Rectal smooth muscle tissue (tissue), 1 donor: ENCODE measurements at regions not wholly inside any gene's neighbourhood (a gene's known extent, or its start where the extent isn't known, plus 50 kb on each side); places are given as distances from the start of the nearest gene placed in this dataset.

Experiments
- H3K27ac ChIP-seq: one replicate; pipeline ENCODE4 v1.7.0; 2013; ENCODE audit warnings: low read depth, low read length, inconsistent platforms
- H3K27me3 ChIP-seq: one replicate; pipeline ENCODE4 v1.7.0; 2013; ENCODE audit warnings: low read length; ENCODE audit not compliant: control insufficient read depth, insufficient read depth
- H3K36me3 ChIP-seq: one replicate; pipeline ENCODE4 v1.7.0; 2013; ENCODE audit warnings: low read length; ENCODE audit not compliant: control insufficient read depth, insufficient read depth
- H3K4me1 ChIP-seq: one replicate; pipeline ENCODE4 v1.7.0; 2013; ENCODE audit warnings: low read length; ENCODE audit not compliant: control insufficient read depth, insufficient read depth
- H3K4me3 ChIP-seq: one replicate; pipeline ENCODE4 v1.7.0; 2013; ENCODE audit warnings: low read length
- H3K9ac ChIP-seq: one replicate; pipeline ENCODE4 v1.7.0; 2013; ENCODE audit warnings: low read length

- Histone ChIP-seq H3K4me1 (no peaks in the 10 kb centered on the region), H3K27me3 (no peaks in the 10 kb centered on the region), H3K27ac (no peak overlapping the region), H3K9ac (no peak overlapping the region), H3K36me3 (no peaks in the 10 kb centered on the region), H3K4me3 (no peak overlapping the region)
These were observed 129.7 kb downstream of the SAMD9 start for GRCh38 chr7:92988051-92988450.

DNA sequence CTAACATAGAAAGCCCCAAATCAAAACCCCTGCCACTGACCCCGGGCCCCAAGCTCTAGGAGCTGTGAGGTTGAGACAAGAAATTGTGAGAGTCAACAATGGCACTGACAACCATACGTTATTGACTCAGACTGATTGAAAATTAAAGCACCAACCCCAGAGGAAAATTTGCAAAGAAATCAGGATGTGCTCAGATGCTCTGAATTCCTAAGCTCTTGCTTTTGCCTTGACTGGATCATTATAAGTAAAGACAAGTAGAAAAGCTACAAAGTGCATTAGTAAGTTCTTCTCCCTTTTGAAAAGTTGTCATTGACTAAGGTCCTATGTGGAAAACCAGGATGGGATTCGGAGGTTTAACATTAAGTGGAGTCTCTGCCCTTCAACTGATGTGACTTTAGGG is 130.2 kb downstream of the SAMD9 start:
- H3K4me3 ChIP-seq, result no peak overlapping the region
- H3K27ac ChIP-seq, result no peak overlapping the region
- no peaks in the 10 kb centered on the region for H3K4me1 ChIP-seq
- no peak overlapping the region for H3K9ac ChIP-seq
- no peaks in the 10 kb centered on the region for H3K27me3 ChIP-seq
- no peaks in the 10 kb centered on the region for H3K36me3 ChIP-seq

DNA sequence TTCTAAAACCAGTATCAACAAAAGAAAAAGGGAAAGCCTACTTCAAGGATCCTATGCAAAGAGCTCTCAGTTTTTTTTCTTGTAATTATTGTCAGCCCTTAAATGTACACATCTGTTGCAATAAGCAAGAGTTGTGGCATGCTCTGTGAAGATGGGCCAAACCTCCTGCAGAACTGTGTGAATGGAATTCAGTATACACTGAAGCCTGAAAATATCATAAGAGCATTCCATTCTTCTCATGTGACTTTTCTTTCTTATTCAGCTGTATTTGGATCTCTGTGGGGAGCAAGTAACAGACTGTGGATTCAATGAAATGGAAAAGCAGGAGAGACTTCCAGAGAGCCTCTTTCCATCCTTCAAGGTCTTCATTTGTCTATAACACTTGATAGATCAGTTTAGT is 130.7 kb downstream of the SAMD9 start:
- H3K36me3 ChIP-seq, result no peaks in the 10 kb centered on the region
- H3K27me3 ChIP-seq, result no peaks in the 10 kb centered on the region
- no peak overlapping the region for H3K4me3 ChIP-seq
- no peak overlapping the region for H3K27ac ChIP-seq
- no peaks in the 10 kb centered on the region for H3K4me1 ChIP-seq
- H3K9ac ChIP-seq, result no peak overlapping the region

- Histone ChIP-seq H3K27ac (no peak overlapping the region), H3K36me3 (no peaks in the 10 kb centered on the region), H3K27me3 (no peaks in the 10 kb centered on the region), H3K9ac (no peak overlapping the region), H3K4me1 (no peaks in the 10 kb centered on the region), H3K4me3 (no peak overlapping the region)
These were observed 134.9 kb downstream of the SAMD9 start for GRCh38 chr7:92982928-92983327.

DNA sequence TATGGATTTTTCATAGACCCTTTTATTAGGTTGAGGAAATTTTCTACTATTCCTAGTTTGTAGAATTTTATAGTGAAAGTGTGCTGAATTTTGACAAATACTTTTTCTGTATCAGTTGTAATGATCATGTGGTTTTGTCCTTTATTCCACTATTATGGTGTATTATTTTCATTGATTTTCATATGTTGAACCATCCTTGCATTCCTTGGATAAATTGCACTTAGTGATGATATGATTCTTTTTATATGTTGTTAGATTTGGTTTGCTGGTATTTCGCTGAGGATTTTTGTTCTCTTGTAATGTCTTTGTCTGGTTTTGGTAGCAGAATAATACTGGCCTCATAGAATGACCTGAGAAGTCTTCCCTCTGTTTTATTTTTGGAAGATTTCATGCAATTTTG is 140.6 kb upstream of the CDK6 start:
- H3K9ac ChIP-seq, result no peak overlapping the region
- no peaks in the 10 kb centered on the region for H3K36me3 ChIP-seq
- H3K4me1 ChIP-seq, result no peaks in the 10 kb centered on the region
- H3K27me3 ChIP-seq, result no peaks in the 10 kb centered on the region
- no peak overlapping the region for H3K27ac ChIP-seq
- H3K4me3 ChIP-seq, result no peak overlapping the region

- H3K27me3 ChIP-seq, result no peaks in the 10 kb centered on the region
- H3K4me1 ChIP-seq, result no peaks in the 10 kb centered on the region
- H3K36me3 ChIP-seq, result no peaks in the 10 kb centered on the region
- H3K27ac ChIP-seq, result no peak overlapping the region
- no peak overlapping the region for H3K9ac ChIP-seq
- no peak overlapping the region for H3K4me3 ChIP-seq
These were observed 137.6 kb upstream of the CDK6 start for GRCh38 chr7:92973974-92974373.

GRCh38 chr7:92973293-92973731 is 136.9 kb upstream of the CDK6 start:
- no peaks in the 10 kb centered on the region for H3K27me3 ChIP-seq
- H3K27ac ChIP-seq, result no peak overlapping the region
- H3K9ac ChIP-seq, result no peak overlapping the region
- H3K4me3 ChIP-seq, result no peak overlapping the region
- H3K4me1 ChIP-seq, result no peaks in the 10 kb centered on the region
- H3K36me3 ChIP-seq, result no peaks in the 10 kb centered on the region

DNA sequence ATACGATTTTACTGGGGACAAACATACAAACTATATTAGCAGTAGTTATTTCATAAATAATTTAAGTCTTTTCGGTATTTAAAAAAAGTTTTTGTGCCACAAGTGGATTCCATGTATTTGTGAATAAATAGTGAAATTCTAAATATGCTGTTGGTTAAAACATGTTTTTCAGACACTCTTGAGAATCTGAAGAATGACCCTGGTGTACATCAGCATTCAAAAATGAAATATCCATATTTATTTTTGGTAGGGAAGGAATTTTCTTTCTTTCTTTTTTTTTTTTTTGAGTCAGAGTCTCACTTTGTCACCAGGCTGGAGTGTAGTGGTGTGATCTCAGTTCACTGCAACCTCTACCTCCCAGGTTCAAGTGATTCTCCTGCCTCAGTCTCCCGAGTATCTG is 136.1 kb upstream of the CDK6 start:
- Histone ChIP-seq H3K4me1 (no peaks in the 10 kb centered on the region), H3K27me3 (no peaks in the 10 kb centered on the region), H3K36me3 (no peaks in the 10 kb centered on the region), H3K4me3 (no peak overlapping the region), H3K9ac (no peak overlapping the region), H3K27ac (no peak overlapping the region)

DNA sequence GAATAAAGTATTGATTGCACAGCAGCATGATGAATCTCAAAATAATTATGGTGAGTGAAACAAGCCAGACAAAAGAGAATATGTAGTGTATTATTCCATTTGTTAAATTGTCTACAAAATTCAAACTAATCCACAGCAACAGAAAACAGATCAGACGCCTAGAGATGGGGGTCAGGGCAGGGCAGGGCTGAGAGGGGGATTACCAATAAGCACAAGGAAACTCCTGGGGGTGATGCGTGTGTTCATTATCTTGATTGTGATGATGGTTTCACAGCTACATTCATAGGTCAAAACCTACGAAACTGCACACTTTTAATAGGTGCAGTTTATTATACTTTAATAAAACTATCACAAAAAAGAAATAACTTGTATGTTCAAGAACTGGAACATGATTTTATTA is 132.7 kb upstream of the CDK6 start:
- Histone ChIP-seq H3K27ac (no peak overlapping the region), H3K36me3 (no peaks in the 10 kb centered on the region), H3K9ac (no peak overlapping the region), H3K4me1 (no peaks in the 10 kb centered on the region), H3K4me3 (no peak overlapping the region), H3K27me3 (no peaks in the 10 kb centered on the region)

- H3K9ac ChIP-seq, result no peak overlapping the region
- H3K36me3 ChIP-seq, result no peaks in the 10 kb centered on the region
- no peaks in the 10 kb centered on the region for H3K27me3 ChIP-seq
- H3K27ac ChIP-seq, result no peak overlapping the region
- H3K4me3 ChIP-seq, result no peak overlapping the region
- no peaks in the 10 kb centered on the region for H3K4me1 ChIP-seq
These were observed 132.1 kb upstream of the CDK6 start for GRCh38 chr7:92968502-92968901.

GRCh38 chr7:92967238-92967637 is 130.9 kb upstream of the CDK6 start:
- no peaks in the 10 kb centered on the region for H3K36me3 ChIP-seq
- H3K9ac ChIP-seq, result no peak overlapping the region
- H3K4me3 ChIP-seq, result no peak overlapping the region
- no peak overlapping the region for H3K27ac ChIP-seq
- H3K4me1 ChIP-seq, result no peaks in the 10 kb centered on the region
- H3K27me3 ChIP-seq, result no peaks in the 10 kb centered on the region

DNA sequence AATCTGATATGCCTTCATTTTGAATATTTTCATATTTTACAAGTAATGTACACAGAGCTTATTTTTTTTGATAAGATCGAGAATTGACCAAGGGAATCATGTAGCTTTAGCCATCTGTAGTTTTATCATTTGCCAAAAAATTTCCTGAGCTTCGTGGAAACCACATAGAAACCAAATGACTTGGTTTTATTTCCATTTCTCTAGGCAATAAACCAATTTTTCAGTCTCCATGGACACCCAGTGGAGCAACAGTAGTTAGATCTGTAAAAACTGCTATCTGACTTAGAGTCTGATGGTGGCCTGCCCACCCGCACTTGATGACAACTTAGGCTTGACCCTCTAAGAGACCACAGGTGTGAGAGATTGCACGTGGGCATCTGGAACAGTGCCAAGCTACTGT is 127.8 kb upstream of the CDK6 start:
- no peak overlapping the region for H3K27ac ChIP-seq
- H3K4me1 ChIP-seq, result no peaks in the 10 kb centered on the region
- H3K9ac ChIP-seq, result no peak overlapping the region
- no peaks in the 10 kb centered on the region for H3K36me3 ChIP-seq
- H3K4me3 ChIP-seq, result no peak overlapping the region
- no peaks in the 10 kb centered on the region for H3K27me3 ChIP-seq

- no peaks in the 10 kb centered on the region for H3K4me1 ChIP-seq
- no peaks in the 10 kb centered on the region for H3K27me3 ChIP-seq
- H3K36me3 ChIP-seq, result no peaks in the 10 kb centered on the region
- no peak overlapping the region for H3K9ac ChIP-seq
- no peak overlapping the region for H3K4me3 ChIP-seq
- no peak overlapping the region for H3K27ac ChIP-seq
These were observed 127.2 kb upstream of the CDK6 start for GRCh38 chr7:92963566-92963965.

- Histone ChIP-seq H3K36me3 (no peaks in the 10 kb centered on the region), H3K4me1 (no peaks in the 10 kb centered on the region)
These were observed 125.6 kb upstream of the CDK6 start for GRCh38 chr7:92961961-92962360.

More at GRCh38 chr7:92961961-92962360, 125.6 kb upstream of the CDK6 start:
- no peak overlapping the region for H3K27ac ChIP-seq
- H3K9ac ChIP-seq, result no peak overlapping the region
- H3K4me3 ChIP-seq, result no peak overlapping the region
- H3K27me3 ChIP-seq, result no peaks in the 10 kb centered on the region
